SK-N-SH treated with all-trans-retinoic acid at 6 μM for 48 hours (cell line): ENCODE measurements at regions not wholly inside any gene's neighbourhood (a gene's known extent, or its start where the extent isn't known, plus 50 kb on each side); places are given as distances from the start of the nearest gene placed in this dataset.
"Not testable (repeated sequence)": the region's sequence is repeated elsewhere in the genome, so short reads cannot be mapped to it uniquely, and the experiment has no call there.

Experiments used
- ATAC-seq: fragments of 200-7000 bp; cut with Tn5 transposase; 3 replicates; pipeline ENCODE4 v1.9.1; 2020; ENCODE audit warnings: mild to moderate bottlenecking, moderate library complexity
- BACH2 ChIP-seq: fragments of 250-450 bp; sonication (Bioruptor Pico); IDR thresholded peaks from 2 replicates; pipeline ENCODE4 v1.9.0; 2021; ENCODE audit warnings: mild to moderate bottlenecking, borderline replicate concordance
- CSDC2 ChIP-seq: fragments of 250-450 bp; sonication (Bioruptor Pico); IDR thresholded peaks from 2 replicates; pipeline ENCODE4 v1.5.0; 2020; ENCODE audit warnings: mild to moderate bottlenecking, moderate library complexity
- ESRRG ChIP-seq: fragments of 250-450 bp; sonication (Bioruptor Pico); IDR thresholded peaks from 2 replicates; pipeline ENCODE4 v1.6.1; 2021; ENCODE audit warnings: mild to moderate bottlenecking
- GLIS3 ChIP-seq: fragments of 250-450 bp; sonication (Bioruptor Pico); IDR thresholded peaks from 2 replicates; pipeline ENCODE4 v1.5.0; 2020; ENCODE audit warnings: mild to moderate bottlenecking, moderate library complexity
- ISL1 ChIP-seq: fragments of 250-450 bp; sonication (Bioruptor Pico); IDR thresholded peaks from 2 replicates; pipeline ENCODE4 v2.1.2; 2022; ENCODE audit warnings: mild to moderate bottlenecking, moderate library complexity
- OSR1 ChIP-seq: fragments of 250-450 bp; sonication (Bioruptor Pico); IDR thresholded peaks from 2 replicates; pipeline ENCODE4 v1.8.0; 2022; ENCODE audit warnings: moderate library complexity, mild to moderate bottlenecking, inconsistent platforms
- POU6F1 ChIP-seq: fragments of 250-450 bp; sonication (Bioruptor Pico); IDR thresholded peaks from 2 replicates; pipeline ENCODE4 v1.8.0; 2021; ENCODE audit warnings: low read depth, mild to moderate bottlenecking, moderate library complexity, borderline replicate concordance
- PPARA ChIP-seq: fragments of 250-450 bp; sonication (Bioruptor Pico); IDR thresholded peaks from 2 replicates; pipeline ENCODE4 v1.5.0; 2020; ENCODE audit warnings: mild to moderate bottlenecking, borderline replicate concordance
- RARB ChIP-seq: fragments of 250-450 bp; sonication (Bioruptor Pico); IDR thresholded peaks from 2 replicates; pipeline ENCODE4 v1.8.0; 2021; ENCODE audit warnings: mild to moderate bottlenecking, moderate library complexity
- SNAI2 ChIP-seq: fragments of 250-450 bp; sonication (Bioruptor Pico); IDR thresholded peaks from 2 replicates; pipeline ENCODE4 v1.5.0; 2020; ENCODE audit warnings: mild to moderate bottlenecking, moderate library complexity
- TCF4 ChIP-seq: fragments of 250-450 bp; sonication (Bioruptor Pico); IDR thresholded peaks from 2 replicates; pipeline ENCODE4 v1.8.0; 2021; ENCODE audit warnings: mild to moderate bottlenecking, moderate library complexity, borderline replicate concordance
- TOX ChIP-seq: fragments of 250-450 bp; sonication (Bioruptor Pico); IDR thresholded peaks from 2 replicates; pipeline ENCODE4 v1.8.0; 2021; ENCODE audit warnings: mild to moderate bottlenecking, moderate library complexity, borderline replicate concordance
- TSHZ2 ChIP-seq: fragments of 250-450 bp; sonication (Bioruptor Pico); IDR thresholded peaks from 2 replicates; pipeline ENCODE4 v1.5.0; 2020; ENCODE audit warnings: mild to moderate bottlenecking, moderate library complexity
- ZC3H10 ChIP-seq: fragments of 250-450 bp; sonication (Bioruptor Pico); IDR thresholded peaks from 2 replicates; pipeline ENCODE4 v1.5.1; 2021; ENCODE audit warnings: mild to moderate bottlenecking, moderate library complexity
- ZFP3 ChIP-seq: fragments of 250-450 bp; sonication (Bioruptor Pico); IDR thresholded peaks from 2 replicates; pipeline ENCODE4 v1.5.0; 2020; ENCODE audit warnings: mild to moderate bottlenecking, moderate library complexity
- ZNF565 ChIP-seq: fragments of 450-650 bp; formaldehyde crosslinking; conservative IDR thresholded peaks from 2 replicates; pipeline ENCODE4 v1.5.0; 2020; ENCODE audit warnings: low read depth, mild to moderate bottlenecking, moderate library complexity
- ZNF70 ChIP-seq: fragments of 450-650 bp; formaldehyde crosslinking; IDR thresholded peaks from 2 replicates; pipeline ENCODE4 v1.5.0; 2020; ENCODE audit warnings: mild to moderate bottlenecking, moderate library complexity
- ZNF8 ChIP-seq: fragments of 450-650 bp; formaldehyde crosslinking; IDR thresholded peaks from 2 replicates; pipeline ENCODE4 v1.5.0; 2020; ENCODE audit warnings: mild to moderate bottlenecking, moderate library complexity
- TF ChIP-seq, protein P1 (sequence below): fragments of 250-450 bp; sonication (Bioruptor Pico); IDR thresholded peaks from 2 replicates; pipeline ENCODE4 v1.8.0; 2020; ENCODE audit warnings: mild to moderate bottlenecking, moderate library complexity, borderline replicate concordance
- TF ChIP-seq, protein P2 (sequence below): fragments of 250-450 bp; sonication (Bioruptor Pico); IDR thresholded peaks from 2 replicates; pipeline ENCODE4 v1.5.1; 2021; ENCODE audit warnings: mild to moderate bottlenecking, moderate library complexity

GRCh38 chr2:8607606-8608005 lies 74.2 kb upstream of the ID2 start (continued):
- TF ChIP-seq BACH2 (CRISPR knock-in tag) (no peak), ZNF565 (no peak), RARB (CRISPR knock-in tag) (no peak), TCF4 (CRISPR knock-in tag) (no peak), OSR1 (no peak), GLIS3 (no peak), PPARA (CRISPR knock-in tag) (no peak)
- TF ChIP-seq, all 23 proteins: peak for 0

DNA sequence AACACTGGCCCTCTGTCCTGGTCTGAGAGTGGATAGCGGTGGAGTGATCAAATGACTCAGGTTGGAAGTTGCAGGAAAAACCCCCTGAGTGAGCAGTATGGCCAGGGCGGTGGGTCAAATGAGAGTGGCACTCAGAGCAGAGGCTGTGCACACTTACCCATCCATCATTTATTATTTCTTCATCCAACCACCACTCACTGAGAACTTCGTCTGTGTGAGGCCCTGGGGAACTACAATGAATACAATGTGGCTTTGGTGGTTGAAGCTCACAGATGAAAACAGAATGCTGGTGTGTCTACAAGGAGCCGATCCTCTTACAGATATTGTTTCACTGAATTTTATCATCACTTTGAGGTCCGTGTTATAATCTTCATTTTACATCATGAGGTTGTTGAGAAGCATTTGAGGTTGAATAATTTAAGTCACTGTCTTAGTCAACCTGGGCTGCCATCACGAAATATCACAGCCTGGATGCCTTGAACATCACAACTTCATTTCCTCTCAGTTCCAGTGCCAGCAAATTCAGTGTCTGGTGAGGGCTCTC lies 73.4 kb upstream of the ID2 start:
- no peak for ATAC-seq

GRCh38 chr2:8609357-8609811 lies 72.5 kb upstream of the ID2 start:
- no peak for TF ChIP-seq ISL1 (CRISPR knock-in tag)
- no peak for TF ChIP-seq GLIS3
- TF ChIP-seq, protein P1, sequence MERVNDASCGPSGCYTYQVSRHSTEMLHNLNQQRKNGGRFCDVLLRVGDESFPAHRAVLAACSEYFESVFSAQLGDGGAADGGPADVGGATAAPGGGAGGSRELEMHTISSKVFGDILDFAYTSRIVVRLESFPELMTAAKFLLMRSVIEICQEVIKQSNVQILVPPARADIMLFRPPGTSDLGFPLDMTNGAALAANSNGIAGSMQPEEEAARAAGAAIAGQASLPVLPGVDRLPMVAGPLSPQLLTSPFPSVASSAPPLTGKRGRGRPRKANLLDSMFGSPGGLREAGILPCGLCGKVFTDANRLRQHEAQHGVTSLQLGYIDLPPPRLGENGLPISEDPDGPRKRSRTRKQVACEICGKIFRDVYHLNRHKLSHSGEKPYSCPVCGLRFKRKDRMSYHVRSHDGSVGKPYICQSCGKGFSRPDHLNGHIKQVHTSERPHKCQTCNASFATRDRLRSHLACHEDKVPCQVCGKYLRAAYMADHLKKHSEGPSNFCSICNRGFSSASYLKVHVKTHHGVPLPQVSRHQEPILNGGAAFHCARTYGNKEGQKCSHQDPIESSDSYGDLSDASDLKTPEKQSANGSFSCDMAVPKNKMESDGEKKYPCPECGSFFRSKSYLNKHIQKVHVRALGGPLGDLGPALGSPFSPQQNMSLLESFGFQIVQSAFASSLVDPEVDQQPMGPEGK = no peak
- TF ChIP-seq POU6F1 (CRISPR knock-in tag) = no peak
- no peak for TF ChIP-seq ZFP3 (CRISPR knock-in tag)
- no peak for TF ChIP-seq TCF4 (CRISPR knock-in tag)
- no peak for TF ChIP-seq SNAI2 (CRISPR knock-in tag)
- TF ChIP-seq PPARA (CRISPR knock-in tag) = no peak
- no peak for TF ChIP-seq OSR1
- TF ChIP-seq TOX (CRISPR knock-in tag) = no peak
- no peak for TF ChIP-seq CSDC2 (CRISPR knock-in tag)
- no peak for ATAC-seq

More for the DNA sequence above, 73.4 kb upstream of the ID2 start:
- TF ChIP-seq POU6F1 (CRISPR knock-in tag) (no peak), ZNF8 (no peak), GLIS3 (no peak), ESRRG (CRISPR knock-in tag) (no peak), TCF4 (CRISPR knock-in tag) (no peak), ISL1 (CRISPR knock-in tag) (no peak), ZC3H10 (CRISPR knock-in tag) (no peak), CSDC2 (CRISPR knock-in tag) (no peak), ZNF70 (CRISPR knock-in tag) (no peak), TOX (CRISPR knock-in tag) (no peak), OSR1 (no peak), TSHZ2 (CRISPR knock-in tag) (no peak)
- TF ChIP-seq, protein P2, sequence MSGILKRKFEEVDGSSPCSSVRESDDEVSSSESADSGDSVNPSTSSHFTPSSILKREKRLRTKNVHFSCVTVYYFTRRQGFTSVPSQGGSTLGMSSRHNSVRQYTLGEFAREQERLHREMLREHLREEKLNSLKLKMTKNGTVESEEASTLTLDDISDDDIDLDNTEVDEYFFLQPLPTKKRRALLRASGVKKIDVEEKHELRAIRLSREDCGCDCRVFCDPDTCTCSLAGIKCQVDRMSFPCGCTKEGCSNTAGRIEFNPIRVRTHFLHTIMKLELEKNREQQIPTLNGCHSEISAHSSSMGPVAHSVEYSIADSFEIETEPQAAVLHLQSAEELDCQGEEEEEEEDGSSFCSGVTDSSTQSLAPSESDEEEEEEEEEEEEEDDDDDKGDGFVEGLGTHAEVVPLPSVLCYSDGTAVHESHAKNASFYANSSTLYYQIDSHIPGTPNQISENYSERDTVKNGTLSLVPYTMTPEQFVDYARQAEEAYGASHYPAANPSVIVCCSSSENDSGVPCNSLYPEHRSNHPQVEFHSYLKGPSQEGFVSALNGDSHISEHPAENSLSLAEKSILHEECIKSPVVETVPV (CRISPR knock-in tag) = no peak

- not testable (repeated sequence) for ATAC-seq
Measured at GRCh38 chr2:8610775-8611174, 71.1 kb upstream of the ID2 start.
